ENCODE measurements at regions not wholly inside any gene's neighbourhood (a gene's known extent, or its start where the extent isn't known, plus 50 kb on each side); places are given as distances from the start of the nearest gene placed in this dataset.
"Not testable (repeated sequence)": the region's sequence is repeated elsewhere in the genome, so short reads cannot be mapped to it uniquely, and the experiment has no call there.

- DNase-seq = no peak
Measured at GRCh38 chr18:39208729-39209128, 1643.1 kb upstream of the CELF4 start.

GRCh38 chr18:39208190-39208589 is 1642.6 kb upstream of the CELF4 start:
- peak; percentile 17 for DNase-seq

- DNase-seq = not testable (repeated sequence)
Measured at GRCh38 chr18:39206398-39207103, 1641.0 kb upstream of the CELF4 start.

DNA sequence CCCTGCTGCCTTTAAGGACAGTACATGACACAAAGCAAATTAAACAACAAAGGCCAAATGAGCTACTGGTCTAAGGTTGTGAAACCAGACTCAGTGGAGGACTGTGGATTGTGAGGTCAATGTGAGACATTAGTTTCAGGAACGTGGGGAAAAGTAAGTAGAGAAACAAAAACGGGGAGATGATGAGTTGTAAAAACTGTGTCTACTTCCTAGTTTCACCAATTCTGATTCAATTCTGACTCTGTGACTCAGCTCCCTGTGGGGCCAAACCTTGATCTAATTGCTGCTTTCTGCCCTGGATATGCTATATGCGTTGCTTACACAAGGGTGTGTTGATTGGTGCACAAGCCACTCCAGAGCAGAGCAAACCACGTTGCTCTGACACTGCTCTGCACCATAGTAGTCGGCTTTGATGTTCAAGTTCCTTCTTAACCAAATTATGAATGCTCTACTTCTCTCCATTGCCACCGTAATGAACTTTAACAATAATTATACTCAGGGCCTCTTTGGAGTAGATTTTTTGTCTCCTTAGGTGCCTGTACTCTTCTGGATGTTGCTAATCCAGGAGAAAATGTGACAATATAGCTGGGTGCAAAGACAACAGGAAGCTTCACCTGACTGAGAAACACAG is 1640.1 kb upstream of the CELF4 start:
- no peak for DNase-seq

DNA sequence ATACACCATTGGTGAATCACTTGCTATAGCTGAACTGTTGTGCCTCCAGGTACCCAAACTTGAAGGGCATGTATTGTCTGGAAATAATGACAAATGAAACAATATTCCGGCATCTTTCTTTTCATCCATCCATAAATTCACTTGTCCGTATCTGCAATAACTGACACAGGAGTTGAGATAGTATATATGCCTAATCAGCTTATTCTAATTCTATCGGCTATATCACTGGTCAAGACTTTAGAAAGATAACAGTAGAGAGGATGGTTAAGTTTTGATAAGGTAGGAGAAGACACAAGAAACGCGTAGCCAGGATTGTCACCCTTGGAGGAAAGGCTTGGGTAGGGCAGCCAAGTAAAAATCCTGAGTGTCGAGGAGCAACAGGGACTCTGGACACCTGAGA is 1634.6 kb upstream of the CELF4 start:
- no peak for DNase-seq

DNA sequence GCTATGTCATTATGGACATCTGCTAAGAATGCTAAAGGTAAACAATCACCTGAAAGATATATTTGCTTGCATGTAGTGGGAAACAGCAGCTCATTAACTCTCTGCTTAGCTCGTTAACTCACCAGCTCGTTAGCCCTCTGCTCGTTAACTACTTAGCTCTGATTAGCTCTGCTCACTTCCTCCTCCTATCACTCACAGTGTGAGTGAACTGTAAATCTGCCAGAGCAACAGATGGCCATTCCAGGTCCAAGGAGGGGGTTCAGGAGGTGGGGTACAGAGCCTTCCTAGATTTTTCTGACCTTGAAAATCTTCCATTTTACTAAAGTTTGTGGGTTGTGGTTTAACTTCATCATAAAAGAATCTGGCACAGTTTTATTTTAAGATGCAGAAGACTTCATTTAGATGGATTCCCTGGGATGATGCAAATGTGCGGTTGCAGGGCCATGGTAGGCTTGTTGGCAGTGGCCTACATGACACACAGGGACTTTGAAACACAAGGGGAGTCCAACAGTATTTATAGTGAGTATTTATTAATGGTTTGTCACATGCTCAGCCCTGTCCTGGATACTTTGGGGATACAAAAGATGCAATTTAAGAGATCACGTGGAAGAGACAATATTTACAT is 1633.7 kb upstream of the CELF4 start:
- DNase-seq = no peak

GRCh38 chr18:39198376-39198775 is 1632.8 kb upstream of the CELF4 start:
- no peak for DNase-seq

GRCh38 chr18:39191931-39192330 is 1626.3 kb upstream of the CELF4 start:
- no peak for DNase-seq

DNA sequence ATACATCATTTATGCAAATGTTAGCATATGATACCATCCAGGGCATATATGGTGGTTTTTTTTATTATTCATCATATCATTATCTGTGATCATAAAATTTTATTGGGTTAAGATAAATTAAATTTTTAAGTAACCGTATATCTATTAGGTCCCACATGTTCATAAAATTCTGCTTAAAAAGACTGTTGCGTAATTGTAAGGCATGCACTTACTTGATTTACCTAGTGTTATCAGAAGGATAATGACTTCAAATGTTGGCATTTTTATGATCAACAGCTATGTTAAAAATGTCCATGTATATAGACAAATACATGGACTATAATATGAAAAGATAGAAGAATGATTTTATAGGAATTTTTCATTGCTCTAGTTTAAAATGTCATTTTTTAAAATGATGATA is 1625.5 kb upstream of the CELF4 start:
- DNase-seq = no peak

- DNase-seq = no peak
Measured at GRCh38 chr18:39190508-39190907, 1624.9 kb upstream of the CELF4 start.

- no peak for DNase-seq
Measured at GRCh38 chr18:39188278-39188677, 1622.7 kb upstream of the CELF4 start.

GRCh38 chr18:39186008-39186407 is 1620.4 kb upstream of the CELF4 start:
- no peak for DNase-seq

DNA sequence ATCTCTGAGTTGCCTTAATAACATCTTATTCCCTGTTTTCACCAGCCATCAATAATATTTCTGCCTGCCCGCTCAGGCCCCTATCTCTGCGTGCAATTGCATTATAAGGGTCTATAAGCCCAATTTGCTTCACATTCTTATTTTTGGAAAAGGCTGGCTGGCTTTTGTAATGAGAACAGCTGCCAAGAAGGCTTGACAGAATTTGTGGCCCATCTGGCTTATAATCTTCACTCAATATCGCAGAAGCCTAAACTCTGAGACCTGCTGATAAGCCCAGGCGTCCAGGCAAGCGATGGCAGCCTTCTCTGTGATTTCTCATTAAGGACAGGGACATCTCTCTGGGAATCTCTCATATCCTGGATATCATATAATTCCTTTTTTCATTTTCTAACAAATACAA is 1618.6 kb upstream of the CELF4 start:
- DNase-seq = no peak

DNA sequence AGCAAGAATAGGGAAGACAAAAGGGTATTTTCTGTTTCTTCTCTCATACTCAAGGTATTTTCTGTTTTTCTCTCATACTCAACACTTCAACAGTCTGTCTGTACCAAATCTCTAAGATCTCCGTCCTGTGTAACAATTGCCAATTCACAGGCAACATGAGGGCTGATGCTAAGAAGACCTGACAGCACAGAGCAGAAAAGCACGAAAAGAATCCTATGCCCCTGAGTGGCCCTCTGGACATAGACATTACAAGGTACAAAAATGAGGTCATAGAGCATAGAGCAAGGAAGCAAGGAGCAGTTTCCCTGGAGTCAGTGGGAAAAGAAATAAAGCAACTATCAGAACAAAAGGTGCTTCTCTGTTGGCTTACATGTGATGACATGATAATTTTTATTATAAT is 1612.6 kb upstream of the CELF4 start:
- no peak for DNase-seq

- DNase-seq = no peak
Measured at GRCh38 chr18:39172695-39173421, 1607.3 kb upstream of the CELF4 start.

DNA sequence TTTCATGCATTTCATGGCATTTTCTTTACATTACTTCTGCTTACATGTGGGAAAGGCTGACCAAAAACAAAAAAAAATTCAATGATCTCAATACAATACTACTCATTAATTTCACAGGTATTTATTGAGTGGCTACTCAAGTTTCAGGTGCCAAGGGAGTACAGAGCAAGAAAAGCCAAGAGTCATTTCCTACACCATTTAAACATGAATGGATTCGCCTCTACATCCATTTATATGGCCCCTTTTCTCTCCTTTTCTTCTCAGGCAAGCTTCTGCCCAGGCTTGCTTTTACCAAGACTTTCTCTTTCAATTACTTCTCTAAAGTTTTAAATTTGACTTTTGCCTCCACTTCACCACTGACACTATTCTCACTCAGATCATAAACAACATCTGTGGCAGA is 1603.1 kb upstream of the CELF4 start:
- no peak for DNase-seq

GRCh38 chr18:39167990-39168389 is 1602.4 kb upstream of the CELF4 start:
- no peak for DNase-seq

- no peak for DNase-seq
Measured at GRCh38 chr18:39166776-39167175, 1601.2 kb upstream of the CELF4 start.

DNA sequence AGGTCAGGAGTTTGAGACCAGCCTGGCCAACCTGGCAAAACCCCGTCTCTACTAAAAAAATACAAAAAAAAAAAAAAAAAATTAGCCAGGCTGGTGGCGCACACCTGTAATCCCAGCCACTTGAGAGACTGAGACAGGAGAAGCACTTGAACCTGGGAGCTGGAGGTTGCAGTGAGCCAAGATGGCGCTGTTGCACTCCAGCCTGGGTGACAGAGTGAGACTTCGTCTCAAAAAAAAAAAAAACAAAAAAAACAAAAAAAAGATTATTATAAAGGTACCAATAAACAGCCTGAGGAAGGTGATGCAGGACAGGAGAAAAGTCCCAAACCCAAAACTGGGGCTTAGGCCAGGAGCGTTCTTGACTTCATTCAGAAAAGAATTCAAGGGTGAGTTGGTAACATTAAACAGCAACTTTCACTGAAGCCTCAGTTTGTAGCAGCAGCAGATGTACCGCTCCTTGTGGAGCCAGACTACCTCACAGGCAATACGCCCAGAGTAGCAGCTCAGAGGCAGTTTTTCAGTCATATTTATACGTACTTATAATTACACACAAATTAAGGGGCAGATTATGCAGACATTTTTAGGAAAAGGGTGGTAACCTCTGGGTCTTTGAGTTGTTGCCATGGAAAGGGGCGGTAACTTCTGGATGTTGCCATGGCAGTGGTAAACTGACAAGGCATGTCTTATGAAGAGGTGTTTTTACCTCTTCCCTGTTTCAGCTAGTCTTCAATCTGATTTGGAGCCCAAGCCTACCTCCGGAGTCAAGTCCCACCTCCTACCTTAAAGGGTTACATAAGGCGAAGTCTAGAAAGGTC is 1596.6 kb upstream of the CELF4 start:
- DNase-seq = no peak

DNA sequence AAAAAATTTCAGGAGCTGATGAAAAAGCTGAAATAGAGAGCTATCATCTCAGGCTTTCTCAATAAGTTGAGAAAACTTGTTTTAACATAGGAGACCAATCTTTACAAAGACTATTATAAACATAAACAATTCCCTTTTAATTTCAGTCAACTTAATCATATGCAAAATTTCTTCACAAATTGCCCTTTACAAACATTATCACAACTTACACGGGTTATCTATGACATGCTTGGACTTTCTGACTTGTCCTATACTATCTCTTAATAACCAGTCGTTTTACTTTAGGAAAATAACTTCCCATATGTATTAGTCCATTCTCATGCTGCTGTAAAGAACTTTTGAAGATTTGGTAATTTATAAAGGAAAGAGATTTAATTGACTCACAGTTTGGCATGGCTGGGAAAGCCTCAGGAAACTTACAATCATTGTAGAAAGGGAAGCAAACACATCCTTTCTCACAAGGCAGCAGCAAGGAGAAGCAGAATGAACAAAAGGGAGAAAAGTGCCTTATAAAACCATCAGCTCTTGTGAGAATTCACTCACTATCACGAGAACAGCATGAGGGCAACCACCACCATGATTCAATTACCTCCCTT is 1583.7 kb upstream of the CELF4 start:
- DNase-seq = no peak

- DNase-seq = no peak
Measured at GRCh38 chr18:39134255-39134654, 1568.7 kb upstream of the CELF4 start.

DNA sequence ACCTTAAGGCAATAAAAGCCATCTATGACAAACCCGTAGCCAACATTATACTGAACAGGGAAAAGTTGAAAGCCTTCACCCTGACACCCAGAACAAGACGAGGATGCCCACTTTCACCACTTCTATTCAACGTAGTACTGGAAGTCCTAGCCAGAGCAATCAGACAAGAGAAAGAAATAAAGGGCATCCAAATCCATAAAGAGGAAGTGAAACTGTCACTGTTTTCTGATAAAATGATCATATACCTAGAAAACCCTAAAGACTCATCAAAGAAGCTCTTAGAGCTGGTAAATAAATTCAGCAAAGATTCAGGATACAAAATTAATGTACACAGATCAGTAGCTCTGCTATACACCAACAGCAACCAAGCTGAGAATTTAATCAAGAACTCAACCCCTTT is 1561.9 kb upstream of the CELF4 start:
- DNase-seq = not testable (repeated sequence)

Measured in fibroblast of skin of right quadriceps (primary cell).